A673 (cell line): ENCODE measurements at regions not wholly inside any gene's neighbourhood (a gene's known extent, or its start where the extent isn't known, plus 50 kb on each side); places are given as distances from the start of the nearest gene placed in this dataset.

ENCODE experiments used
- BruUV-seq: library from RNA; stranded (reverse); fragments of 400-500 nt; replicated peaks from 2 replicates; lab custom pipeline; 2021; lab: Mats Ljungman, UMichigan
- CTCF ChIA-PET: fragments of 300-600 bp; sonication (Branson Sonifier 250); formaldehyde crosslinking; loops from one replicate; lab custom pipeline; 2022; ENCODE audit warnings: antibody characterized with exemption; lab: Charles Lee
- POLR2A ChIA-PET: fragments of 300-600 bp; sonication (Branson Sonifier 250); formaldehyde crosslinking; loops from one replicate; lab custom pipeline; 2022; ENCODE audit warnings: antibody characterized with exemption; ENCODE audit not compliant: low non-redundant PET; lab: Charles Lee
- DNase-seq: peaks from one replicate; pipeline ENCODE4 v3.0.0-alpha.2; 2015; ENCODE audit warnings: low spot score
- H3K27ac ChIP-seq: fragments of 200-600 bp; sonication (generic); 2 replicates; pipeline ENCODE4 v1.5.1; 2016; ENCODE audit warnings: mixed run types, low read depth, mild to moderate bottlenecking, mixed read lengths, antibody characterized with exemption, low read length; ENCODE audit not compliant: poor library complexity, severe bottlenecking
- H3K27me3 ChIP-seq: fragments of 200-600 bp; sonication (generic); replicated peaks from 2 replicates; pipeline ENCODE4 v1.6.1; 2017; ENCODE audit warnings: mixed run types, low read depth, mild to moderate bottlenecking, mixed read lengths, antibody characterized with exemption, low read length; ENCODE audit not compliant: insufficient read depth, poor library complexity
- H3K36me3 ChIP-seq: fragments of 200-600 bp; sonication (generic); 2 replicates; pipeline ENCODE4 v1.6.1; 2016; ENCODE audit warnings: mixed run types, mild to moderate bottlenecking, mixed read lengths, antibody characterized with exemption, low read length; ENCODE audit not compliant: insufficient read depth, poor library complexity, severe bottlenecking
- H3K4me1 ChIP-seq: fragments of 200-600 bp; sonication (generic); 2 replicates; pipeline ENCODE4 v1.6.1; 2017; ENCODE audit warnings: mixed run types, mild to moderate bottlenecking, mixed read lengths, antibody characterized with exemption, low read length; ENCODE audit not compliant: insufficient read depth, poor library complexity, severe bottlenecking
- H3K4me3 ChIP-seq: fragments of 200-600 bp; sonication (generic); 2 replicates; pipeline ENCODE4 v1.5.1; 2016; ENCODE audit warnings: low read depth, mixed run types, mild to moderate bottlenecking, mixed read lengths, low read length; ENCODE audit not compliant: poor library complexity, severe bottlenecking
- H3K9me3 ChIP-seq: fragments of 200-600 bp; sonication (generic); 2 replicates; pipeline ENCODE4 v1.6.1; 2016; ENCODE audit warnings: mixed run types, low read depth, mild to moderate bottlenecking, mixed read lengths, antibody characterized with exemption, low read length; ENCODE audit not compliant: poor library complexity, severe bottlenecking
- CTCF ChIP-seq: fragments of 300-800, 200-600 bp; sonication (generic); conservative IDR thresholded peaks from 2 replicates; pipeline ENCODE4 v1.5.1; 2017; ENCODE audit warnings: low read depth, mild to moderate bottlenecking, antibody characterized with exemption, low read length, moderate library complexity, mixed read lengths
- EZH2 ChIP-seq: fragments of 200-600 bp; sonication (generic); IDR thresholded peaks from 2 replicates; pipeline ENCODE4 v1.6.1; 2017; ENCODE audit warnings: borderline replicate concordance, low read depth, mild to moderate bottlenecking, mixed read lengths, antibody characterized with exemption, low read length; ENCODE audit not compliant: poor library complexity, severe bottlenecking
- intact Hi-C: fragments of 100-400 bp; cut with micrococcal nuclease; formaldehyde crosslinking; loops from one replicate; pipeline ENCODE4 v1.10.0; 2022; ENCODE audit not compliant: unreplicated experiment

GRCh38 chr6:159404296-159404695, 235.1 kb downstream of the FNDC1 start:
- ChIA-PET CTCF (no interaction called here), POLR2A (no interaction called here)
- Histone ChIP-seq H3K27me3 (no peaks in the 10 kb centered on the region), H3K36me3 (no peaks in the 10 kb centered on the region), H3K4me3 (no peak overlapping the region), H3K9me3 (no peaks in the 10 kb centered on the region), H3K27ac (no peak overlapping the region), H3K4me1 (no peaks in the 10 kb centered on the region)
- intact Hi-C loops: no loop called here
- BruUV-seq: no TSS peak
- TF ChIP-seq EZH2 (no peak), CTCF (no peak)
- DNase-seq: no peak

- Histone ChIP-seq H3K9me3 (no peaks in the 10 kb centered on the region), H3K4me3 (no peak overlapping the region), H3K27me3 (no peaks in the 10 kb centered on the region), H3K4me1 (no peaks in the 10 kb centered on the region), H3K36me3 (no peaks in the 10 kb centered on the region), H3K27ac (no peak overlapping the region)
- no TSS peak for BruUV-seq
- ChIA-PET POLR2A (no interaction called here), CTCF (no interaction called here)
- TF ChIP-seq EZH2 (no peak), CTCF (no peak)
- DNase-seq: no peak
- intact Hi-C loops: no loop called here
These were observed 231.6 kb downstream of the FNDC1 start for GRCh38 chr6:159400826-159401225.

- CTCF ChIA-PET: no interaction called here
These were observed 230.6 kb downstream of the FNDC1 start for GRCh38 chr6:159399751-159400221.

More at GRCh38 chr6:159399751-159400221, 230.6 kb downstream of the FNDC1 start:
- BruUV-seq: no TSS peak
- intact Hi-C loops: no loop called here
- POLR2A ChIA-PET: no interaction called here
- Histone ChIP-seq H3K27ac (no peak overlapping the region), H3K27me3 (no peaks in the 10 kb centered on the region), H3K36me3 (no peaks in the 10 kb centered on the region), H3K9me3 (no peaks in the 10 kb centered on the region), H3K4me3 (no peak overlapping the region), H3K4me1 (no peaks in the 10 kb centered on the region)
- DNase-seq: no peak
- no peak for TF ChIP-seq CTCF
- TF ChIP-seq EZH2: no peak
